ENCODE measurements at regions not wholly inside any gene's neighbourhood (a gene's known extent, or its start where the extent isn't known, plus 50 kb on each side); places are given as distances from the start of the nearest gene placed in this dataset. TPM values are rescaled to one million over a fixed set of nuclear protein-coding genes. Genes with fewer than 3 reads are reported as not detected.

DNA sequence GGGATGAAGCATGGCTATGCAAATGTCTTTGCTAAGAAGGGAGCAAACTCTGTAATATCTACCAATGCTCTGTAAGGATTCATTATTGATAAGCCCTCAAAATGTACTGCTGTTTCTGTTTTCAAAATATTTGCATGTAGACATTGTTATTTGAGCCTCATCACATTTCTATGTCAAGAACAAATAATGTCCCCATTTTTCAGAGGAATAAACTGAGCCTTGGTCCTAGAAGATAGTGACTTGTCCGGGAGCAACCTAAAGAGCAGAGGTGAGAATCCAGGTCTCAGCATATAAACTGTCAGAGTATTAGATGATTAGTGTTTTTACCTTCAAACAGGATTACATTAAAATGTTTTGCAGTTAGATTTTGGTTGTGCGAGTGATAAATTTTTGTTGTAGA is 125.5 kb upstream of the SRRM4 start:
- no peak for DNase-seq

DNA sequence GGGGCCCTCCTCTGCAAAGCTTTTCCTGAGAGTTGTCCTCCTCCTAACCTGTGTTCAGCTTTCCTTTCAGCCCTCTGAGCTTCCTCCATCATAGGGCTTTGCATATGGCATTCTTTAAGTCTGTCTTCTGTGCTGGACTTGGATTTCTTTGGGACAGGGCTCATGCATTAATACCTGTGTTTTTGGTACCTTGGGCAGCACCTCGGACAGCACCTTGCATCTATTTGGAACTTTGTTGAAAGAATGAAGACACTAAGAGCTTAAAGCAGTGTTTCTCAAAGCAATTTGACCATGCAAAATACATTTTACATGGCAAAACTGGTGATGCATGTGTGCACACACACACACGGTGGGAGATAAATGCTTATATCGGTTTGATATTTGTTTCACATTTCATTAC is 115.0 kb upstream of the SRRM4 start:
- DNase-seq = no peak

DNA sequence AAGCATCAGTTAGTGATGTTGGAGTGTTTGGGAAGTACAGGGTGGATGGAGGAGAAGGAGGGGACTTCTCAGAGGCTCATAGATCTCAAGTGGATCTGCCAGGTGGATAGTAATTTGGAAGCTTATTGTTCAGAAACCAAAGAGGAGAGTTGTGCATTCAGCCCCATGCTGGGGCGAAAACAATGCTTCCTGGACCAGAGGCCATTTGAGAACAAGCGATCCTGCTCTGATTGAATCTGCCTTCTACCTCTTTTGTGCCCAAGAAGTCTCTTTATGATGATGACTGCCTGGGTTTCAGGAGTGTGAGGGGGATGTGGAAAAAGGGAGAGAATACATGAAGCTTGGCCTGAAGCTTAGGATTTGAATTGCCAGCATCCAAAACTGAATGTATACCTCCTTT is 110.8 kb upstream of the SRRM4 start:
- no peak for DNase-seq

DNA sequence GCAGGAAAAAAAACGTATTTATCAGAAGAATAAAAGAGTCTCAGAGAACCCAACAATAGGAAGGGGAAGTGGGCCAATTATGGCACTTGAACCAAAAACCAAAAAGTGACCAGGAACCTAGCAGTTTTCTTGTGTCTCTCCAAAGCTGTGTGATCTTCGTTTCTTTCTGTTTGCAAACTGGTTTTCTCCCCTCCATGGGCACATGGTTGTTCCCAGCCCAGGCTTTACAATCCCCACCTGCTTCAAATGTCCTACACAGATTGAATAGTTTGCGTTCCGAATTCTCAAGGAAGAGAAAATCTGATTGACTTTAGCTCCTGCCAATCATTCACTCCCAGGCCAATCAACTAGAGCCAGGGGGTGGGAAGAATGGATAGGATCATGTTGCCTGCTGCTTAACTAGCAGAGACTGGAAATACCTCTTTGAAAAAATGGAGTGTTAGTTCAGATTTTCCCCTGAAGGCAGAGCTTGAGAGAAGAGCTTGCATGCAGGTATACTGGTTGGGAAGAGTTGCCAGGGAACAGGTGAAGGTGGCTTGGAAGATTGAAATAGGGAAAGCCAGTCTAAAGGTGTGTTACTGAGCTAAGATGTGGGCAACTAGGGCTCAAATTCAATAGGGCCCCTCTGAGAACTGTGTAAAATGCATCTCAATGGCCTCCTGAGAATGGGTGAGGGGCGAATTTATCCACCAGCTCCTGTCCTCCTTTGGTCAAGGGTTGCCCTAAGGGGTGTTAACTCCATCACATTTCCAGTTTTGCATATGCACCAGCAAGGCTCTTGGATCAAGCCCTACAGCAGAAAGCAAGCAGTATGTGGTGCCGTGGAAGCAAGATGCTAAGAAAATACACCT is 106.4 kb upstream of the SRRM4 start:
- peak; percentile 8 for DNase-seq

DNA sequence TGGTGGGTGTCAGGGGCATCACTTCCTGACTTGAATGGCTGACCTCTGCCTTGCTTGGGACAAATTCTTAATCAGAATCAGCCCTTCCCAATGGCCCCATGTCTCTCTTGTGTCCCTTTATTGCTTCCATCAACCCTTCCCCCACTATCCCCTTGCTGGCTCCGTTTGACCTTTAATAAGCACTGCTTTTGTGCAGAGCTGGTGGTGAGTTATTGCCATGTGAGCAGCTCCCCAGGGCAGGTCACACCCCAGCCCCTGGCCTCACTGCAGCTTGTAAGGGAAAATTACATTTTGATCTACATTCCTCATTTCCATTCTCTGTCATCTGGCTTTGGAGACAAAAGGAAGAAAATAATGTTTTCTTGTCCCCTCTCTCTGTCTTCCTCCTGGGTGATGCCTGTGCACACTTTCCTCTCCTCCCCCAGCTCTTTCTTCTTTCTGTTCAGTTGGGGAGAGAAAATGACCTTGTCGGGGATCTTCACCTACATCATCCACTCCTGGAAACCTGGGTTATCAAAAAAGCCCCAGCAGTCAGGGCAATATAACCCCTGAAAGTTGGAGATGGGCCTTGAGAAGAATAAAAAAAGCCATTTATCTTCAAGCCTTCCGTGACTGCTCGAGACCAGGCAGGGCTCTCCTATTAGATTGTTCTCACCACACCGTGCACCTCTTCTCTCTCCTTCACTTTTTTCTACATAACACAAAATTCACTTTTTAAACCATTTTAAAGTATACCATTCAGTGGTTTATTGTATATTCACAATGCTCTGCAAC is 100.4 kb upstream of the SRRM4 start:
- no peak for DNase-seq

DNA sequence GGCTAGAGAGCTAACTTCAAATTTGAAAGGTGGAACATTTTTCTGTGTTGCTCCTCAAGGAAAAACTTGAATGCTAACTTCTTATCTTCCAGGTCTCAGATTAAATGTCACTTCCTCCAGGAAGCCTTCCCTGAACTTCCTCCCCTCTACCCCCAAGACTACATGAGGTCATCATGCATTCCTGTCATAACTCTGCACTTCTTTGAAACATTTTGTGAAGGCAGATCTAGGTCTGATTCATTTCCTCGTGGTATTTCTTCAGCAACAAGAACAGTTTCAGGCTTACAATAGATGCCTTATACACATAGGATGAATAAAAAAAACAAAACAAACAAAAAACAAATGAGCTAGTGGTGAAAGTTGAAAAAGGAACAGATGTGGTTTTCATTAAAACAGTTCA is 97.1 kb upstream of the SRRM4 start:
- no peak for DNase-seq

DNA sequence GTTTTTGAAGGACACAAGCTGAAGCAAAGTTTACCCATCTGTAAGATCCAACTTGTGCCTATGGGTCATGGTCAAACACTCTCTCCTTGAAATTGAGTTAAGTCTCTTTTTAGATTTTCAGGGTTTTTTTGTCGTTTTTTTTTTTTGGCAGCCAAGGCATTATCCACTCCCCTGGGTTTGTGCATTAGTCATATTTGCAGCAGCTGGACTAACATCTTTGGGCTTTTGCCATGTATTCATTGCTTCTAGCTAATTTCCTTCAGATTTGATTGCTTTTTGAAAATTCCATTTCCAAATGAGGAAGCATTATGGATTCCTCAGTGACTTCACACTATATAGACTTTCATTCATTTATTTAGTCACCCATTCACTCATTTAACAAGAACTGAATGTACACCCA is 80.3 kb upstream of the SRRM4 start:
- peak; percentile 17 for DNase-seq

DNA sequence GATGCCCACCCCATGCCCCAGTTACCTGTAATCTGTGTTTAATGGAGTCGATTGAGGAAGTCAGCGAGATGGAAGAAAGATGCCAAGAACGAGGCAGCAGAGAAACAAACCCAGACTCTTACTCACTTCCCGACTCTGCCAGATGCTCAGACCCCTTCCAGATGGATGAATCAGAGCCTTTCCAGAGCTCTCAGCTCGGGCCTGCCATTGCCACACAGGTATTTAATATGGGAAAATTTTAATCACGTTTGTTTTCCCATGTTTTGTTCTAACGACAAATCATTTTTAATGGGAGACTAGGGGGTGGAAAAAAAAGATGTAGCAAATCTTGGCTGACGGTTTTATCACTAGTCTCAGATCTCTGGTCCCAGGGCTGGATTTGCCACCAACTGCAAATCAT is 72.5 kb upstream of the SRRM4 start:
- no peak for DNase-seq

DNA sequence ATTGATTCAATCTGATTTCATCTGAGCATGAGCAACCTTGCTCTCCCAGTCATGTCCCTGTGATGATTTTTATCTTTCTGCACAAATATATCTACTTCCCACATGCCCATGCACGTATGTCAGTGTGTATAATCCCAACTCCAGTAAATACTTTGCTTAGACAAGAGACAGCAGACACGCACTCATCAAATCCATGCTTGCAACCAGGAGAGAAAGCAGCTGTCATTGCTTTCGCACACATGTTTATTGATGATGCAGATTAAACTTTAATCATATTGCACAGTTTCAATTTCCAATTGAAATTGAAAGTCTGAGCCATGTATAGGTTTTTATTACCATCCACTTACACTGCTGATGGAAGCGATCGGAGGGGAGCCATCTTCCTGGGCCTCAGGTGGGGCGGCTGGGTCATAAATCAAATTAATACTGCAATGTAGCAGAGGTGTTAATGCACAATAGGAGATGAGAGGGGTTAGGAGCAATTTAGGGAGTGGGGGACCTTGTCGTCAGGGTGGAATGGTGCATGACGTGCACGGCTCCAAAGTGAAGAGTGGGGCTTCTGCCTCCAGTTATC is 68.6 kb upstream of the SRRM4 start:
- DNase-seq = no peak

DNA sequence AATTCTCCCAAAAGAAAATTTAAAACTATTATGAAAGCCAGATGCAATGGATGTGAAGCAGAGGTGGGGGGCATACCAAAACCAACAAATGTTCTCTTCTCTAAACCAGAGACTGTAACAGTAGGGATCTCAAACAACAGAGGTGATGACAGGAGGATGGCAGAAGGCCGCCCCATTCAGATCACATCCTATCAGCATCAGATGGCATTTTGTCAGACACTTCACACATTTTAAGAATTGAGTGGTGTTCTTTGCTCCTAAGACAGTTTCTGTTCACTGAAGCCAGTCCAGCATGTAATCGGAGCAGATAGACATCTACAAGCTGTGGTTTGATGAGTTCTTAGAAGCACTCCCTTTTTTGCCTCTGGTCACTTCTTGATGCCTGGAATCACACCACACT is 59.6 kb upstream of the SRRM4 start:
- no peak for DNase-seq

DNA sequence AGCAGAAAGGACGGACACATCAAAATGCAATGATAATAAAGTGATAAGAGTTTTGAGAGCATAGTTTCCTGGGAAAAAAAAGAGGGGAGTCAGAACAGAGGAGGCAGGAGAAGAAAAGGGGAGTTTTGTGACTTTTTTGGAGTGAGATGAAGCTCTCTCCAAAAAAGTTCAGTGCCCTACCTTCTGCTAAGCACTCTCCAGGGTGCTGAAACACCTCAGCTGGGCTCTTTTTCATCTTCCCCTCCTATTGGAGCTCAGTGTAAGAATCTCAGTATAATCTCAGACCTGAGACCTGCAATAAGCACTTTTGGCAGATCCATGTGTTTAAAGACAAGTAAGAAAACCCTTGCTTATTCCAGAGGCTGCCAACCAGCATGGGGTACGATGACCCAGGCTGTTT is 58.9 kb upstream of the SRRM4 start:
- DNase-seq = peak; percentile 24

DNA sequence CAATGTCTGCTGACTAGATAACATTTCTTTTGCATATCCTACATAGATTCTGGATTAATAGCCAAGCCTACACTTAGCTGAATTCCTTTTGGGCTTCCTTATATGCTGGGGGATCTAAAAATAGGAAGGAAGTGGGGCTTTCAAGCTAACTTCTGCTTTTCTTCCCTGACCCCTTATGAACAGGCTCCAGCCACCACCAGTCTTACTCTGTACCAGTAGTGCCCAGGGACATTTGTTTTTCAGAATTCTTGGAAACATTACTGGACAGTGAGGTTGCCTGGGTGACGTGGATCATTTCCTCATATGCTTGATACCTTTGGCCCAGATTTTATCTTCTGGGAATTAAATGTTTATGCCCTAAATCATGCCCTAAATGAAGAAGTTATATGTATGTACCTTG is 55.9 kb upstream of the SRRM4 start:
- no peak for DNase-seq

DNA sequence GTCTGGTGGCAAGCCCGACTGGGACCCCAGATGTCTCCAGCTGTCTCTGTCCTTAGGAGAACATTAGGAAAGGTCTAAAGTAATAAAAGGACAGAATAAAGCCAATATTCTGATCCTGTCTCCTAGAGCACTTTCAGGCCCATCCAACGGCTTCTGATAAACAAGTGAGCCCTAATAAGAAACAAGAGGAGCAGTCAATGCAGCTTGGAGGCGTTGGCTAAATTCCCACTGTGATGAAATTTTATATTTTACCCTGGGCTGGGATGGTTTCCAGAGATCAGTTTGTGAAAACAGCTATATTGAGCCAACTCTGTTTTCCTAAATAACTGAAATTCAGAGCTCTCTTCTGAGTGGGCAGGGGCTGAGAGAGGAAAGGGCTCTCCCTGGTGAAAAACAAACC is 55.5 kb upstream of the SRRM4 start:
- DNase-seq = peak; percentile 0

Small RNAs in the stretch of these regions (small RNA-seq; reads per million reads assigned to genes)
- not detected for gene RF00428 (ENCODE audit: low replicate concordance)
- gene RNA5SP374 (ENCODE audit: low replicate concordance) = not detected
